HCT116 (cell line): ENCODE measurements at regions not wholly inside any gene's neighbourhood (a gene's known extent, or its start where the extent isn't known, plus 50 kb on each side); places are given as distances from the start of the nearest gene placed in this dataset.

Source experiments
- CBX3 ChIP-seq: IDR thresholded peaks from 2 replicates; pipeline ENCODE4 v1.6.1; 2012; ENCODE audit warnings: low read depth
- EGR1 ChIP-seq: IDR thresholded peaks from 2 replicates; pipeline ENCODE4 v1.6.1; 2012; ENCODE audit warnings: low read depth
- ELF1 ChIP-seq: IDR thresholded peaks from 2 replicates; pipeline ENCODE4 v1.6.1; 2012; ENCODE audit warnings: low read depth, borderline replicate concordance
- EZH2 ChIP-seq: fragments of 200-600 bp; sonication (generic); IDR thresholded peaks from 2 replicates; pipeline ENCODE4 v1.6.1; 2017; ENCODE audit warnings: antibody characterized with exemption, mixed run types
- FOSL1 ChIP-seq: IDR thresholded peaks from 2 replicates; pipeline ENCODE4 v1.6.1; 2012; ENCODE audit warnings: low read depth
- JUND ChIP-seq: IDR thresholded peaks from 2 replicates; pipeline ENCODE4 v1.6.1; 2012
- POLR2A ChIP-seq: IDR thresholded peaks from 2 replicates; pipeline ENCODE4 v1.7.0; 2011; ENCODE audit warnings: borderline replicate concordance; ENCODE audit not compliant: insufficient read depth, insufficient read length; ENCODE audit errors: extremely low read depth
- POLR2AphosphoS5 ChIP-seq: IDR thresholded peaks from 2 replicates; pipeline ENCODE4 v1.6.1; 2011; ENCODE audit warnings: mild to moderate bottlenecking, low read depth, low read length, moderate library complexity
- RAD21 ChIP-seq: IDR thresholded peaks from 2 replicates; pipeline ENCODE4 v1.6.1; 2012; ENCODE audit warnings: low read depth, mild to moderate bottlenecking
- REST ChIP-seq: IDR thresholded peaks from 2 replicates; pipeline ENCODE4 v1.6.1; 2012; ENCODE audit warnings: low read depth
- SIN3A ChIP-seq: IDR thresholded peaks from 2 replicates; pipeline ENCODE4 v1.6.1; 2012; ENCODE audit warnings: low read depth
- SP1 ChIP-seq: IDR thresholded peaks from 2 replicates; pipeline ENCODE4 v1.6.1; 2012; ENCODE audit warnings: low read depth
- TF ChIP-seq, protein P1 (sequence below), 3 experiments: fragments of 200-600 bp in 1 of 3; sonication (generic) in 1 of 3; IDR thresholded peaks in 2 of 3; conservative IDR thresholded peaks in 1 of 3; 2 replicates each; pipeline ENCODE4 v1.5.1; 2012 to 2017; ENCODE audit warnings: low read depth in 2 of 3, low read length in 2 of 3, antibody characterized with exemption in 1 of 3, borderline replicate concordance in 1 of 3, control low read depth in 1 of 3, mild to moderate bottlenecking in 1 of 3, mixed read lengths in 1 of 3, mixed run types in 1 of 3, moderate library complexity in 1 of 3; ENCODE audit not compliant: insufficient read depth in 1 of 3
- TF ChIP-seq, protein P2 (sequence below): IDR thresholded peaks from 2 replicates; pipeline ENCODE4 v1.6.1; 2012

DNA sequence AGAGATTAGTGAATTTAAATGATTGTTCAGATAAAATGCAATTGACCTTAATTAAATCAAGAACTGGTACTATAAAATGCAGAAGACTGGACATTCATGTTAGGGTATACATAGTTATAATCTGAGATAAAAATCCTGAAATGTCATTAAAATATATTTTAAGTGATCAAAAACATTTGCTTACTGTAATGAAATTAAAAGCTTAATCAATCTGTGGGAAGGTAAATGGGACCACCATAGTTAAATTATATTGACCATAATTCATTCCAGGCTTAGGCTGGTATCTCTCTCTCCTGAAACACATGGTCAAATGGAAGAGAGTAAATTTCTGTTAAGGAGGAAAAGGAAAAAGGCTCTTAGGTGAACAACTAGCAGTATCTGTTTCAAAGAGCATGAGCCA, 474.4 kb downstream of the C4orf33 start:
- TF ChIP-seq JUND = no peak
- TF ChIP-seq, protein P1, sequence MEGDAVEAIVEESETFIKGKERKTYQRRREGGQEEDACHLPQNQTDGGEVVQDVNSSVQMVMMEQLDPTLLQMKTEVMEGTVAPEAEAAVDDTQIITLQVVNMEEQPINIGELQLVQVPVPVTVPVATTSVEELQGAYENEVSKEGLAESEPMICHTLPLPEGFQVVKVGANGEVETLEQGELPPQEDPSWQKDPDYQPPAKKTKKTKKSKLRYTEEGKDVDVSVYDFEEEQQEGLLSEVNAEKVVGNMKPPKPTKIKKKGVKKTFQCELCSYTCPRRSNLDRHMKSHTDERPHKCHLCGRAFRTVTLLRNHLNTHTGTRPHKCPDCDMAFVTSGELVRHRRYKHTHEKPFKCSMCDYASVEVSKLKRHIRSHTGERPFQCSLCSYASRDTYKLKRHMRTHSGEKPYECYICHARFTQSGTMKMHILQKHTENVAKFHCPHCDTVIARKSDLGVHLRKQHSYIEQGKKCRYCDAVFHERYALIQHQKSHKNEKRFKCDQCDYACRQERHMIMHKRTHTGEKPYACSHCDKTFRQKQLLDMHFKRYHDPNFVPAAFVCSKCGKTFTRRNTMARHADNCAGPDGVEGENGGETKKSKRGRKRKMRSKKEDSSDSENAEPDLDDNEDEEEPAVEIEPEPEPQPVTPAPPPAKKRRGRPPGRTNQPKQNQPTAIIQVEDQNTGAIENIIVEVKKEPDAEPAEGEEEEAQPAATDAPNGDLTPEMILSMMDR (IDR thresholded peaks at IDR 0.05 in 2 of 3, conservative IDR thresholded peaks at IDR 0.05 in 1 of 3; ENCODE audit: borderline replicate concordance in 1 of 3, insufficient read depth in 1 of 3, low read depth in 2 of 3, low read length in 2 of 3) = no peak
- no peak for TF ChIP-seq POLR2A
- no peak for TF ChIP-seq ELF1
- no peak for TF ChIP-seq CBX3
- no peak for TF ChIP-seq RAD21
- TF ChIP-seq POLR2AphosphoS5 = no peak
- no peak for TF ChIP-seq SIN3A
- TF ChIP-seq REST = no peak
- TF ChIP-seq FOSL1 = no peak
- no peak for TF ChIP-seq EZH2
- TF ChIP-seq, protein P2, sequence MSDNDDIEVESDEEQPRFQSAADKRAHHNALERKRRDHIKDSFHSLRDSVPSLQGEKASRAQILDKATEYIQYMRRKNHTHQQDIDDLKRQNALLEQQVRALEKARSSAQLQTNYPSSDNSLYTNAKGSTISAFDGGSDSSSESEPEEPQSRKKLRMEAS = no peak
- no peak for TF ChIP-seq EGR1
- no peak for TF ChIP-seq SP1
